Smooth muscle cell (in vitro differentiated cells): ENCODE measurements at regions not wholly inside any gene's neighbourhood (a gene's known extent, or its start where the extent isn't known, plus 50 kb on each side); places are given as distances from the start of the nearest gene placed in this dataset.
"Not testable (repeated sequence)": the region's sequence is repeated elsewhere in the genome, so short reads cannot be mapped to it uniquely, and the experiment has no call there.

Experiments
- DNase-seq: peaks from one replicate; lab custom pipeline; 2025; ENCODE audit not compliant: unreplicated experiment; lab: John Stamatoyannopoulos, UW
- H2AFZ ChIP-seq: fragments of 200-600 bp; sonication (generic); 2 replicates; pipeline ENCODE4 v1.6.0; 2016; ENCODE audit warnings: antibody characterized with exemption, low read depth, mild to moderate bottlenecking
- H3F3A ChIP-seq: fragments of 200-600 bp; sonication (generic); 2 replicates; pipeline ENCODE4 v1.6.0; 2017; ENCODE audit warnings: antibody characterized with exemption, low read depth
- H3K27ac ChIP-seq: fragments of 200-600 bp; sonication (generic); 2 replicates; pipeline ENCODE4 v1.5.1; 2016; ENCODE audit warnings: low read depth, mild to moderate bottlenecking
- H3K27me3 ChIP-seq: fragments of 200-600 bp; sonication (generic); 2 replicates; pipeline ENCODE4 v1.6.1; 2016; ENCODE audit warnings: low read depth, mild to moderate bottlenecking
- H3K36me3 ChIP-seq: fragments of 200-600 bp; sonication (generic); 2 replicates; pipeline ENCODE4 v1.5.1; 2016; ENCODE audit warnings: low read depth
- H3K4me1 ChIP-seq: fragments of 200-600 bp; sonication (generic); 2 replicates; pipeline ENCODE4 v1.5.1; 2016; ENCODE audit warnings: low read depth
- H3K4me2 ChIP-seq: fragments of 200-600 bp; sonication (generic); 2 replicates; pipeline ENCODE4 v1.6.0; 2016; ENCODE audit warnings: mild to moderate bottlenecking
- H3K4me3 ChIP-seq: fragments of 200-600 bp; sonication (generic); 2 replicates; pipeline ENCODE4 v1.5.1; 2016; ENCODE audit warnings: mild to moderate bottlenecking
- H3K79me2 ChIP-seq: fragments of 200-600 bp; sonication (generic); 2 replicates; pipeline ENCODE4 v1.6.0; 2016; ENCODE audit warnings: low read depth, mild to moderate bottlenecking
- H3K9ac ChIP-seq: fragments of 200-600 bp; sonication (generic); 2 replicates; pipeline ENCODE4 v1.6.0; 2016; ENCODE audit warnings: low read depth
- H3K9me3 ChIP-seq: fragments of 200-600 bp; sonication (generic); replicated peaks from 2 replicates; pipeline ENCODE4 v1.5.1; 2016; ENCODE audit warnings: low read depth
- H4K20me1 ChIP-seq: fragments of 200-600 bp; sonication (generic); 2 replicates; pipeline ENCODE4 v1.6.0; 2016; ENCODE audit warnings: low read depth
- WGBS: methylation state at CpG from one replicate; pipeline ENCODE4 v1.1.7; 2016; ENCODE audit warnings: low lambda C conversion rate; 5-methylcytosine and 5-hydroxymethylcytosine counted together
- TF ChIP-seq, protein P1 (sequence below): fragments of 200-600 bp; sonication (generic); IDR thresholded peaks from 2 replicates; pipeline ENCODE4 v1.5.1; 2017; ENCODE audit warnings: borderline replicate concordance, mild to moderate bottlenecking, antibody characterized with exemption; ENCODE audit not compliant: insufficient read depth, poor library complexity, severe bottlenecking

DNA sequence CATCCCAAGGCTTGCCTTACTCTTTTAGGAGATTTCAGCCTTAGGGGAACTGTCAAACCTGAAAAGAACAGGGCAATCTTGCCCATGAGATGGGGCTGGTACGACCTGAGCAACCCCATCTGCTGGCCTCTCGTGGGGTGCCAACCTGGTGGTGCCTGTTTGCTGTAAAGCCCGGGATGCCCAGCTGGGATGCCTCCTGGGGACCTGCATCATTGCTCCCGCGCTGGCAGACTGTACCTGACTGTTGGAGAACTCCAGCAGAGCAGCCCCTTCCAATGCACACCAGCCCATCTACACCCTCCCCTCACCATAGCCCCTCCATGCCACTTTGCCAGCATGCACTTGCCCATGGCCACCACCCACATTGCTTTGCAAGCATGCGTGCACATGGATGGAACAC is 335.7 kb downstream of the RPS29 start:
- H3K36me3 ChIP-seq, result no peaks in the 10 kb centered on the region
- DNase-seq, result no peak
- no peaks in the 10 kb centered on the region for H3K9me3 ChIP-seq
- H4K20me1 ChIP-seq, result no peaks in the 10 kb centered on the region
- H3K4me2 ChIP-seq, result no peak overlapping the region
- H3K27ac ChIP-seq, result no peak overlapping the region
- no peak overlapping the region for H3K9ac ChIP-seq
- no peaks in the 10 kb centered on the region for H3F3A ChIP-seq
- no peaks in the 10 kb centered on the region for H3K79me2 ChIP-seq
- TF ChIP-seq, protein P1, sequence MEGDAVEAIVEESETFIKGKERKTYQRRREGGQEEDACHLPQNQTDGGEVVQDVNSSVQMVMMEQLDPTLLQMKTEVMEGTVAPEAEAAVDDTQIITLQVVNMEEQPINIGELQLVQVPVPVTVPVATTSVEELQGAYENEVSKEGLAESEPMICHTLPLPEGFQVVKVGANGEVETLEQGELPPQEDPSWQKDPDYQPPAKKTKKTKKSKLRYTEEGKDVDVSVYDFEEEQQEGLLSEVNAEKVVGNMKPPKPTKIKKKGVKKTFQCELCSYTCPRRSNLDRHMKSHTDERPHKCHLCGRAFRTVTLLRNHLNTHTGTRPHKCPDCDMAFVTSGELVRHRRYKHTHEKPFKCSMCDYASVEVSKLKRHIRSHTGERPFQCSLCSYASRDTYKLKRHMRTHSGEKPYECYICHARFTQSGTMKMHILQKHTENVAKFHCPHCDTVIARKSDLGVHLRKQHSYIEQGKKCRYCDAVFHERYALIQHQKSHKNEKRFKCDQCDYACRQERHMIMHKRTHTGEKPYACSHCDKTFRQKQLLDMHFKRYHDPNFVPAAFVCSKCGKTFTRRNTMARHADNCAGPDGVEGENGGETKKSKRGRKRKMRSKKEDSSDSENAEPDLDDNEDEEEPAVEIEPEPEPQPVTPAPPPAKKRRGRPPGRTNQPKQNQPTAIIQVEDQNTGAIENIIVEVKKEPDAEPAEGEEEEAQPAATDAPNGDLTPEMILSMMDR, result no peak
- no peaks in the 10 kb centered on the region for H3K27me3 ChIP-seq
- H3K4me1 ChIP-seq, result no peaks in the 10 kb centered on the region
- 99% methylated on average over 6 of the region's 6 CpGs for WGBS
- H2AFZ ChIP-seq, result no peak overlapping the region
- H3K4me3 ChIP-seq, result no peak overlapping the region

DNA sequence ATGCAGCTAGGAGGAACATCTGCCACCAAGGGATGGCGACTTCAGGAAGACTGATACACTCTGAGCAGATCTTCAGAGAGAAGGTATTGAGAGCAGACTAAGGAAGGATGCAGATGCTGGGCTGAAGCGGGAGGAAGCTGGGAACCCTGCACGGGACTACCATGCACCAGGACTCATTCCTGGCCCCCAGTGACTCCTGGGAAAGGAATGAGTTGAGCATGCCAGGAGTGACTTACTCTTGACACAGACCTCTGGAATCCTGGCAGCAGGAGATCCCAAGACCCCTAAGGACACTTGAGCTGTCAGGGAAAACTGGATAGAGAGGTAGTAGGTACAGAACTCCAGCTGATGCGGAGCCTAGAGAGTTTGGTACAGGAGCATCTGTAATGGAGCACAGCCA is 336.1 kb downstream of the RPS29 start:
- 76% methylated on average over 4 of the region's 4 CpGs for WGBS
- Histone ChIP-seq H3K9me3 (no peaks in the 10 kb centered on the region), H3K4me2 (no peak overlapping the region), H3K36me3 (no peaks in the 10 kb centered on the region), H3K9ac (no peak overlapping the region), H3F3A (no peaks in the 10 kb centered on the region), H4K20me1 (no peaks in the 10 kb centered on the region), H2AFZ (no peak overlapping the region), H3K4me3 (no peak overlapping the region), H3K27me3 (no peaks in the 10 kb centered on the region), H3K4me1 (no peaks in the 10 kb centered on the region), H3K27ac (no peak overlapping the region), H3K79me2 (no peaks in the 10 kb centered on the region)
- no peak for DNase-seq
- TF ChIP-seq, protein P1, result no peak

DNA sequence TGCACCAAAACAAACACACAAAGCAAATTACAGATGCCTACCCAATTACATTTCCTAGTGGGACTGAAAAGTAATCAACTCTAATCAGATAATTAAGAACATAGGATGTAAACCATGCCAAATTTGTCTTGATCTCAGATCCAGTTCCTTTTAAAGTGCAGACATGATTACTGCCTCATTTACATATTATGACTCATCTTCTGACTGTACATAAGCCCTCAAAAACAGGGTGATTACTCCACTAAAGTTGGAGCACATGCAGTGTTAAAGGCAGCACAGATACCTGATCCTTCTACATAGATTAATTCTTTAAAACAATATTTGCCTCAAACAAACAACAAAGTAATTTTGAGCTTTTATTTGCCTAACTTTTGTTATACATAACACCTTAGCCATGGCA is 337.2 kb downstream of the RPS29 start:
- no peaks in the 10 kb centered on the region for H3K36me3 ChIP-seq
- H4K20me1 ChIP-seq, result no peaks in the 10 kb centered on the region
- no peak overlapping the region for H3K9ac ChIP-seq
- DNase-seq, result no peak
- TF ChIP-seq, protein P1, result no peak
- no peaks in the 10 kb centered on the region for H3F3A ChIP-seq
- no peaks in the 10 kb centered on the region for H3K9me3 ChIP-seq
- no peaks in the 10 kb centered on the region for H3K27me3 ChIP-seq
- H3K4me2 ChIP-seq, result peak overlapping the region; percentile 66
- H3K4me1 ChIP-seq, result no peaks in the 10 kb centered on the region
- peak overlapping the region; percentile 20 for H3K27ac ChIP-seq
- no peak overlapping the region for H3K4me3 ChIP-seq
- H3K79me2 ChIP-seq, result no peaks in the 10 kb centered on the region
- peak overlapping the region; percentile 26 for H2AFZ ChIP-seq

DNA sequence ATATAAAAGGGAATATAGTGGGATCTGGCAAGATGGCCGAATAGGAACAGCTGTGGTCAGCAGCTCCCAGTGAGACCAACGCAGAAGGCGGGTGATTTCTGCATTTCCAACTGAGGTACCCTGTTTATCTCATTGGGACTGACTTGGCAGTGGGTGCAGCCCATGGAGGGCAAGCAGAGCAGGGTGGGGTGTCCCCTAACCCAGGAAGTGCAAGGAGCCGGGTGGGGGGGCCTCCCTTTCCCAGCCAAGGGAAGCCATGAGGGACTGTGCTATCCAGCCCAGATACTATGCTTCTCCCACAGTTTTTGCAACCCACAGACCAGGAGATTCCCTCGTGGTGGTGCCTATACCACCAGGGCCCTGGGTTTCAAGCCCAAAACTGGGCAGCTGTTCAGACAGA is 342.4 kb downstream of the RPS29 start:
- 98% methylated on average over 5 of the region's 5 CpGs for WGBS
- DNase-seq, H4K20me1 ChIP-seq, H2AFZ ChIP-seq, H3K27me3 ChIP-seq, H3K4me3 ChIP-seq, H3K9me3 ChIP-seq, H3K36me3 ChIP-seq, H3K4me2 ChIP-seq, H3K79me2 ChIP-seq, H3F3A ChIP-seq, H3K4me1 ChIP-seq, H3K27ac ChIP-seq, H3K9ac ChIP-seq: not testable (repeated sequence)
